ENCODE measurements at regions not wholly inside any gene's neighbourhood (a gene's known extent, or its start where the extent isn't known, plus 50 kb on each side); places are given as distances from the start of the nearest gene placed in this dataset.

DNA sequence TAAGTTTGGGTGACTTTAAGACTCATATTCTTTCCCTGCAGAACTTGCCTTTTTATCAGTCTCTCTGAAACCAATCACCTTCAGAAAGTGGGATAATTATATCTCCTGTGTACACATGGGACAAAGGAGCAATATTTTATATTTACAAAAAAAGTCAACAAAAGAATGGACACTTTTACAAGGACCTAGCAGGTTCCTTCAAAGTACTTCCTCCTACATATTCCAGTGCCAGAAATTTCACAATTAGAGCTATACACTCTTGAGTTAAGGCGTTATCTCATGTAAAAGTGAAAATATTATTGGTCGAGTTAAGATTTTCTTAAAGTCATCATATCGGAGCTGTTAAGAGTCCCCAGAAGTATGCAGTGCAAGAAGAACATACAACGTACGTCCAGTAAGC lies 98.9 kb upstream of the MAFB start:
- POLR2A ChIA-PET = no interaction called here
- Mint-ChIP-seq H3K27me3 (peaks cover 25% of the 10 kb centered on the region), H3K4me1 (no peaks in the 10 kb centered on the region)

DNA sequence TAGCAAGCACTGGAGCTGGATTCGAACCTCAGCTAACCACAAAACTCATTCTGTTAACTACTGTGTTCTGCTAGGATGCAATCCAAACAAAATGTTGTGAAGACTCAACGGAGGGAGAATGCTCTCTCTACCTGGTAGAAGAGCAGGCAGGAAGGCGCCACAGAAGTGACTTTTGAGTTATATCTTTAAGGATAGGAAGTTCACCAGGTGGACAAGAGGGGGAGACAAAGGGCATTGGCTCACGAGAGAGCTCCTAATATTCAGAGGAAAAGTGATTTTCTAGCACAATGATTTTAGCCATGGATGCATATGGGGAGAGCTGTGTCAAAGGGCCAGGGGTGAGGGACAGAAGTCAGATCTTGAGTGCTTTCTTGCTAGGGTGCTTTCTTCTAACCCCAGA lies 108.4 kb upstream of the MAFB start:
- no peaks in the 10 kb centered on the region for H3K4me1 Mint-ChIP-seq
- Histone ChIP-seq H3K4me2 (replicated peaks; ENCODE audit: low read depth, low read length, poor library complexity, severe bottlenecking) (no peak overlapping the region), H2AFZ (ENCODE audit: insufficient read depth, low read depth, low read length, poor library complexity, severe bottlenecking) (no peak overlapping the region), H4K20me1 (ENCODE audit: control insufficient read depth, insufficient read depth, low read length, poor library complexity, severe bottlenecking) (no peaks in the 10 kb centered on the region), H3K27ac (ENCODE audit: low read length in 2 of 2) (no peak overlapping the region), H3K4me1 (ENCODE audit: control insufficient read depth in 2 of 2, insufficient read depth in 2 of 2, low read length in 2 of 2) (no peaks in the 10 kb centered on the region), H3K9ac (ENCODE audit: low read length) (no peak overlapping the region), H3K27me3 (replicated peaks in 1 of 4; ENCODE audit: control extremely low read depth in 1 of 4, control insufficient read depth in 3 of 4, insufficient read depth in 4 of 4, low read length in 3 of 4) (peaks cover 0 to 3% (median 1%) of the 10 kb centered on the region in 4 experiments), H3K4me3 (ENCODE audit: control extremely low read depth in 1 of 5, extremely low read depth in 1 of 5, insufficient read depth in 1 of 5, low read depth in 2 of 5, low read length in 4 of 5) (no peak overlapping the region), H3K79me2 (ENCODE audit: control insufficient read depth, insufficient read depth, low read length) (no peaks in the 10 kb centered on the region), H3K9me3 (ENCODE audit: control extremely low read depth in 1 of 3, control insufficient read depth in 2 of 3, insufficient read depth in 1 of 3, low read length in 2 of 3) (no peaks in the 10 kb centered on the region), H3K36me3 (replicated peaks in 1 of 2; ENCODE audit: control extremely low read depth in 1 of 2, control insufficient read depth in 1 of 2, extremely low read depth in 1 of 2, insufficient read depth in 2 of 2, low read length in 1 of 2) (no peaks in the 10 kb centered on the region)
- DNase-seq = peak; percentile 8
- 54% methylated on average over 4 of the region's 4 CpGs for WGBS (ENCODE audit: insufficient coverage)
- no peak for ATAC-seq (ENCODE audit: low read depth)
- no peak overlapping the region for H3K27ac Mint-ChIP-seq
- peaks cover 28% of the 10 kb centered on the region for H3K27me3 Mint-ChIP-seq
- TF ChIP-seq, protein P1, sequence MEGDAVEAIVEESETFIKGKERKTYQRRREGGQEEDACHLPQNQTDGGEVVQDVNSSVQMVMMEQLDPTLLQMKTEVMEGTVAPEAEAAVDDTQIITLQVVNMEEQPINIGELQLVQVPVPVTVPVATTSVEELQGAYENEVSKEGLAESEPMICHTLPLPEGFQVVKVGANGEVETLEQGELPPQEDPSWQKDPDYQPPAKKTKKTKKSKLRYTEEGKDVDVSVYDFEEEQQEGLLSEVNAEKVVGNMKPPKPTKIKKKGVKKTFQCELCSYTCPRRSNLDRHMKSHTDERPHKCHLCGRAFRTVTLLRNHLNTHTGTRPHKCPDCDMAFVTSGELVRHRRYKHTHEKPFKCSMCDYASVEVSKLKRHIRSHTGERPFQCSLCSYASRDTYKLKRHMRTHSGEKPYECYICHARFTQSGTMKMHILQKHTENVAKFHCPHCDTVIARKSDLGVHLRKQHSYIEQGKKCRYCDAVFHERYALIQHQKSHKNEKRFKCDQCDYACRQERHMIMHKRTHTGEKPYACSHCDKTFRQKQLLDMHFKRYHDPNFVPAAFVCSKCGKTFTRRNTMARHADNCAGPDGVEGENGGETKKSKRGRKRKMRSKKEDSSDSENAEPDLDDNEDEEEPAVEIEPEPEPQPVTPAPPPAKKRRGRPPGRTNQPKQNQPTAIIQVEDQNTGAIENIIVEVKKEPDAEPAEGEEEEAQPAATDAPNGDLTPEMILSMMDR (IDR thresholded peaks at IDR 0.05) = peak; percentile 23
- no peak for TF ChIP-seq EZH2 (IDR thresholded peaks at IDR 0.05; ENCODE audit: borderline replicate concordance, insufficient read depth, low read depth, low read length, poor library complexity, severe bottlenecking)
- intact Hi-C loops (cut with micrococcal nuclease) = no loop called here
- POLR2A ChIA-PET = no interaction called here
- CTCF ChIA-PET = no interaction called here
- H3K9me3 Mint-ChIP-seq (ENCODE audit: insufficient read depth) = no peaks in the 10 kb centered on the region
- no peak overlapping the region for H3K4me3 Mint-ChIP-seq

More for the DNA sequence above, 98.9 kb upstream of the MAFB start:
- no peaks in the 10 kb centered on the region for H3K79me2 ChIP-seq (ENCODE audit: control insufficient read depth, insufficient read depth, low read length)
- no peaks in the 10 kb centered on the region for H4K20me1 ChIP-seq (ENCODE audit: control insufficient read depth, insufficient read depth, low read length, poor library complexity, severe bottlenecking)
- DNase-seq (no peak), ATAC-seq (ENCODE audit: low read depth) (no peak)
- H3K4me3 Mint-ChIP-seq = no peak overlapping the region
- H3K27ac ChIP-seq (ENCODE audit: low read length in 2 of 2) = no peak overlapping the region
- intact Hi-C loops (cut with micrococcal nuclease) = no loop called here
- H3K4me1 ChIP-seq (ENCODE audit: control insufficient read depth in 2 of 2, insufficient read depth in 2 of 2, low read length in 2 of 2) = no peaks in the 10 kb centered on the region
- no peaks in the 10 kb centered on the region for H3K36me3 ChIP-seq (replicated peaks in 1 of 2; ENCODE audit: control extremely low read depth in 1 of 2, control insufficient read depth in 1 of 2, extremely low read depth in 1 of 2, insufficient read depth in 2 of 2, low read length in 1 of 2)
- H3K9me3 ChIP-seq (ENCODE audit: control extremely low read depth in 1 of 3, control insufficient read depth in 2 of 3, insufficient read depth in 1 of 3, low read length in 2 of 3) = no peaks in the 10 kb centered on the region
- peaks cover 3% of the 10 kb centered on the region for H3K9me3 Mint-ChIP-seq (ENCODE audit: insufficient read depth)
- no peaks in the 10 kb centered on the region for H3K27me3 ChIP-seq (replicated peaks in 1 of 4; ENCODE audit: control extremely low read depth in 1 of 4, control insufficient read depth in 3 of 4, insufficient read depth in 4 of 4, low read length in 3 of 4)
- TF ChIP-seq, protein P1 (IDR thresholded peaks at IDR 0.05) = no peak
- TF ChIP-seq EZH2 (IDR thresholded peaks at IDR 0.05; ENCODE audit: borderline replicate concordance, insufficient read depth, low read depth, low read length, poor library complexity, severe bottlenecking) = no peak
- WGBS (ENCODE audit: insufficient coverage) = 94% methylated on average over 4 of the region's 5 CpGs
- no peak overlapping the region for H2AFZ ChIP-seq (ENCODE audit: insufficient read depth, low read depth, low read length, poor library complexity, severe bottlenecking)
- H3K27ac Mint-ChIP-seq = no peak overlapping the region
- CTCF ChIA-PET = no interaction called here
- H3K4me2 ChIP-seq (replicated peaks; ENCODE audit: low read depth, low read length, poor library complexity, severe bottlenecking) = no peak overlapping the region
- no peak overlapping the region for H3K9ac ChIP-seq (ENCODE audit: low read length)
- H3K4me3 ChIP-seq (ENCODE audit: control extremely low read depth in 1 of 5, extremely low read depth in 1 of 5, insufficient read depth in 1 of 5, low read depth in 2 of 5, low read length in 4 of 5) = no peak overlapping the region

Measured in B cell (primary cell).